Upper lobe of right lung (tissue), 1 donor: ENCODE measurements at regions not wholly inside any gene's neighbourhood (a gene's known extent, or its start where the extent isn't known, plus 50 kb on each side); places are given as distances from the start of the nearest gene placed in this dataset.
"Not testable (repeated sequence)": the region's sequence is repeated elsewhere in the genome, so short reads cannot be mapped to it uniquely, and the experiment has no call there.

ENCODE experiments used
- ATAC-seq: fragments of 200-7000 bp; cut with Tn5 transposase; one replicate; pipeline ENCODE4 v1.9.1; 2020; ENCODE audit warnings: mild to moderate bottlenecking, moderate library complexity
- DNase-seq: peaks from one replicate; pipeline ENCODE4 v3.0.0-alpha.2; 2020
- H3K27ac ChIP-seq: fragments of 200-600 bp; one replicate; pipeline ENCODE4 v1.8.0; 2022
- H3K27me3 ChIP-seq: fragments of 200-600 bp; one replicate; pipeline ENCODE4 v1.8.0; 2022; ENCODE audit warnings: mild to moderate bottlenecking
- H3K36me3 ChIP-seq: fragments of 200-600 bp; one replicate; pipeline ENCODE4 v1.8.0; 2022
- H3K4me1 ChIP-seq: fragments of 200-600 bp; one replicate; pipeline ENCODE4 v1.8.0; 2022
- H3K4me3 ChIP-seq: fragments of 200-600 bp; one replicate; pipeline ENCODE4 v1.8.0; 2022; ENCODE audit warnings: mild to moderate bottlenecking
- H3K9me3 ChIP-seq: fragments of 200-600 bp; one replicate; pipeline ENCODE4 v1.8.0; 2022
- intact Hi-C: fragments of 100-400 bp; cut with DNase I; formaldehyde crosslinking; loops from one replicate; pipeline ENCODE4 v1.11.0; 2022
- TF ChIP-seq, protein P1 (sequence below): fragments of 200-600 bp; IDR thresholded peaks from one replicate; pipeline ENCODE4 v1.8.0; 2022; ENCODE audit warnings: antibody characterized with exemption
- donor health status: DM: no; HTN: yes; CAD: no; lungs with severe emphysema.

DNA sequence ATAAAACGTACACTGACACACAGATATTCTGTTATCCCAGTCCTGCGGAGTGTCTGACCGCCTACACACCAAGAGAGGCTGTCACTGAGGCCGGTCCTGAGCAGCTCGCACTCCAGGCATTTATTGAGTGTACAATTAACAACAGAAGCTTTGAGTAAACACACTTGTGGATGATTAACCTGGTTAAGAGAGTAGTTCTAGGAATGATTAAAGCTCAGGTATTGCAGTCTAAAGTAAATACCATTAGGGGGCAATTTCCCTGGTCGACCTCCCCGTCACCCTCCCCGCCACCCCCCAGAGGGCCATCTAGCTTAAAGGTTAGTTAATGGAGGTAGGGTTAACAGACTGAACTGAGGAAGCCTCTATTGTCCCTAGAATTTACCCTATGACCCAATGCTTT is 1278.5 kb downstream of the NSUN3 start:
- no peaks in the 10 kb centered on the region for H3K4me1 ChIP-seq
- no peak overlapping the region for H3K27ac ChIP-seq
- H3K36me3 ChIP-seq: no peaks in the 10 kb centered on the region
- intact Hi-C loops: no loop called here
- H3K4me3 ChIP-seq: no peak overlapping the region
- no peaks in the 10 kb centered on the region for H3K27me3 ChIP-seq
- no peak for ATAC-seq
- no peak for DNase-seq
- no peaks in the 10 kb centered on the region for H3K9me3 ChIP-seq
- TF ChIP-seq, protein P1, sequence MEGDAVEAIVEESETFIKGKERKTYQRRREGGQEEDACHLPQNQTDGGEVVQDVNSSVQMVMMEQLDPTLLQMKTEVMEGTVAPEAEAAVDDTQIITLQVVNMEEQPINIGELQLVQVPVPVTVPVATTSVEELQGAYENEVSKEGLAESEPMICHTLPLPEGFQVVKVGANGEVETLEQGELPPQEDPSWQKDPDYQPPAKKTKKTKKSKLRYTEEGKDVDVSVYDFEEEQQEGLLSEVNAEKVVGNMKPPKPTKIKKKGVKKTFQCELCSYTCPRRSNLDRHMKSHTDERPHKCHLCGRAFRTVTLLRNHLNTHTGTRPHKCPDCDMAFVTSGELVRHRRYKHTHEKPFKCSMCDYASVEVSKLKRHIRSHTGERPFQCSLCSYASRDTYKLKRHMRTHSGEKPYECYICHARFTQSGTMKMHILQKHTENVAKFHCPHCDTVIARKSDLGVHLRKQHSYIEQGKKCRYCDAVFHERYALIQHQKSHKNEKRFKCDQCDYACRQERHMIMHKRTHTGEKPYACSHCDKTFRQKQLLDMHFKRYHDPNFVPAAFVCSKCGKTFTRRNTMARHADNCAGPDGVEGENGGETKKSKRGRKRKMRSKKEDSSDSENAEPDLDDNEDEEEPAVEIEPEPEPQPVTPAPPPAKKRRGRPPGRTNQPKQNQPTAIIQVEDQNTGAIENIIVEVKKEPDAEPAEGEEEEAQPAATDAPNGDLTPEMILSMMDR: no peak

DNA sequence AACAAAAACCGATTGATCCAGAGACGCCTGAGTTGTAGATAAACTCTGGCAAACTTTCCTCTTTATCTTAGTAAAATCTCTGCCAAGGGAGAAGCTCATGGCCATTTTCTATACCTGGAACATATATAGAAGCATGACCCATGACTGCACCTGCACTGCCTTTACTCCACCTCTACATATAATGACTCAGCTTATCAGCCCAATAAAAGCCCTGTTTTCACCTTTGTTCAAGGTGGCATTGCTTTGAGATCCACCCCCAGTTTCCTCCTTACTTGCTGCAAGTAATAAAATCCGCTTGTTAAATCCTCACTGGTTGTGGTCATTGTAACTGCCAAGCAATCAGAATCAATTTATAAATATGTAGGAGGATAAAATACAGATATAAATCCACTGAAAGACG is 1280.4 kb downstream of the NSUN3 start:
- Histone ChIP-seq H3K9me3 (no peaks in the 10 kb centered on the region), H3K4me1 (no peaks in the 10 kb centered on the region), H3K4me3 (no peak overlapping the region), H3K27ac (no peak overlapping the region), H3K36me3 (no peaks in the 10 kb centered on the region), H3K27me3 (no peaks in the 10 kb centered on the region)
- no peak for DNase-seq
- ATAC-seq: no peak
- TF ChIP-seq, protein P1: no peak
- intact Hi-C loops: no loop called here

DNA sequence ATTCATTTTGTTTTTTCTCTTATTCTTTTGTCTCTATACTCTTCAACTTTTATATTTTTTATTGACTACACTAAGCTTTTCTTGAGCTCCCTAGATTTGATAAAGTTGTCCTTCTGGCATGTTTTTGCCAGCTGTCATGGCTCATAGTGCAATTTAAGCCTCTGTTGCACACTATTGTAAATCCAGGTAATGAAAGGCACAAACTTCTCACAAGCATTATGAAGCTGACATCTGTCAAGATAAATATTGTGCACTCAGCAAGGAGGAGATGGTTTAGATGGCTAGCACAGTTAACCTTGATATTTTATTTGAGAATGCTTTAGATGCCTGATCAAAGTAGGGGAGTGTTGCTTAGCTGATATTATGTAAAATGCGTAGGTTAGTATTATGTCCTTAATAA is 1280.9 kb downstream of the NSUN3 start:
- no peak overlapping the region for H3K27ac ChIP-seq
- TF ChIP-seq, protein P1: no peak
- H3K9me3 ChIP-seq: no peaks in the 10 kb centered on the region
- H3K4me1 ChIP-seq: no peaks in the 10 kb centered on the region
- H3K4me3 ChIP-seq: no peak overlapping the region
- intact Hi-C loops: no loop called here
- DNase-seq (no peak), ATAC-seq (no peak)
- H3K36me3 ChIP-seq: no peaks in the 10 kb centered on the region
- H3K27me3 ChIP-seq: no peaks in the 10 kb centered on the region

- H3K9me3 ChIP-seq, H3K27ac ChIP-seq, H3K4me1 ChIP-seq, ATAC-seq, DNase-seq, H3K4me3 ChIP-seq, intact Hi-C loops, H3K36me3 ChIP-seq, H3K27me3 ChIP-seq: not testable (repeated sequence)
Measured at GRCh38 chr3:95347936-95348335, 1285.1 kb downstream of the NSUN3 start.

DNA sequence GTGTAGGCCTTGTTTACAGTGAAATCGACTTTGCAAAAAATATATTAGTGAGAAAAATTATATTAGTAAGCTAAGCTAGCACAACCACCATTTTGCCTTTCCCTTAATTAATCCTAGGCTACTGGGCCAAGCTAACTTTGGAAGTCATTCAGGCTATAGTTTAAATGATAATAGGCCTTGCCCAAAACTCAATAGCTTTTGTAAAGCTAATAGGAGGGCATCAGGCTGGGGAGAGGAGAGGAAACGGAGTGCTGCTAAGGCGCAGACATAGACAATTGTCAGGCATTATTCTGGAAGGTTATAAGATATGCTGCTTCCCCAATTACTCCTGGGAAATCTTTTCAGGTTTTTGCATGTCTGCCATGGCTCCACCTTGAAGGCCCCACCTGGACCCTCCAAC is 1286.0 kb downstream of the NSUN3 start:
- no peak for DNase-seq
- Histone ChIP-seq H3K36me3 (no peaks in the 10 kb centered on the region), H3K4me3 (no peak overlapping the region), H3K9me3 (no peaks in the 10 kb centered on the region), H3K27ac (no peak overlapping the region), H3K27me3 (no peaks in the 10 kb centered on the region), H3K4me1 (no peaks in the 10 kb centered on the region)
- intact Hi-C loops: no loop called here
- no peak for ATAC-seq
- TF ChIP-seq, protein P1: no peak

DNA sequence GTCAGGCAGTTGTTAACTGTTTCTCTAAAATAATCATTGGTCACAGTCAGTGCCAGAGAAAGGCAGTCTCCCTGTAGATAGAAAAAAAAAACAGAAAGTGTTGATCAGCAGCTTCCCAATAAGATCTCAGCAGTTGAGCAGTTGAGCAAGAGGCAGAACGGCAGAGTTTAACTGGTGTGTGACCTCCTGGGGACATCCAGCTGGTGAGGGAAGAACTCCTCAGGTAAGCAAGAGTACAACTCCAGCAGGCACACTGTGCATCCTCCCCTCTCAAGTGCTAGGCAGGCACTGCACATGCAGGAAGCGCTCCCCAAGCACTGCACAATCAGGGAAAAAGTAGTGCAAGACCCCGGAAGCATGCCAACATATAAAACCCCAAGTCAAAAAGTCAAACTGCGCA is 1287.2 kb downstream of the NSUN3 start:
- intact Hi-C loops: no loop called here
- DNase-seq (no peak), ATAC-seq (peak; percentile 58)
- TF ChIP-seq, protein P1: no peak
- Histone ChIP-seq H3K4me1 (no peaks in the 10 kb centered on the region), H3K9me3 (no peaks in the 10 kb centered on the region), H3K4me3 (no peak overlapping the region), H3K27ac (no peak overlapping the region), H3K36me3 (no peaks in the 10 kb centered on the region), H3K27me3 (no peaks in the 10 kb centered on the region)
